HG03097 (cell line): ENCODE measurements at regions not wholly inside any gene's neighbourhood (a gene's known extent, or its start where the extent isn't known, plus 50 kb on each side); places are given as distances from the start of the nearest gene placed in this dataset.

Source experiments
- ATAC-seq: cut with Tn5 transposase; IDR thresholded peaks from one replicate; pipeline ENCODE4 v1.9.1; 2021; ENCODE audit not compliant: unreplicated experiment, low FRiP score

- no peak for ATAC-seq
Measured at GRCh38 chr9:108681851-108682590, 173.8 kb downstream of the ACTL7B start.

GRCh38 chr9:108680946-108681345 is 174.8 kb downstream of the ACTL7B start:
- no peak for ATAC-seq

GRCh38 chr9:108677776-108678175 is 178.0 kb downstream of the ACTL7B start:
- no peak for ATAC-seq

- no peak for ATAC-seq
Measured at GRCh38 chr9:108676355-108676754, 179.4 kb downstream of the ACTL7B start.

GRCh38 chr9:108675708-108676107 is 180.1 kb downstream of the ACTL7B start:
- ATAC-seq = no peak

- ATAC-seq = no peak
Measured at GRCh38 chr9:108674766-108675530, 180.8 kb downstream of the ACTL7B start.

GRCh38 chr9:108673386-108673785 is 182.4 kb downstream of the ACTL7B start:
- ATAC-seq = no peak

- no peak for ATAC-seq
Measured at GRCh38 chr9:108672475-108673190, 183.2 kb downstream of the ACTL7B start.

- no peak for ATAC-seq
Measured at GRCh38 chr9:108671794-108672193, 184.0 kb downstream of the ACTL7B start.

- no peak for ATAC-seq
Measured at GRCh38 chr9:108671176-108671575, 184.6 kb downstream of the ACTL7B start.

- ATAC-seq = no peak
Measured at GRCh38 chr9:108668938-108669335, 186.8 kb downstream of the ACTL7B start.

- ATAC-seq = no peak
Measured at GRCh38 chr9:108668191-108668937, 187.4 kb downstream of the ACTL7B start.

GRCh38 chr9:108666240-108666784 is 189.5 kb downstream of the ACTL7B start:
- no peak for ATAC-seq

- ATAC-seq = no peak
Measured at GRCh38 chr9:108665521-108666239, 190.1 kb downstream of the ACTL7B start.

- ATAC-seq = no peak
Measured at GRCh38 chr9:108664309-108665255, 191.2 kb downstream of the ACTL7B start.

GRCh38 chr9:108663422-108663821 is 192.4 kb downstream of the ACTL7B start:
- ATAC-seq = no peak

- ATAC-seq = no peak
Measured at GRCh38 chr9:108662956-108663355, 192.8 kb downstream of the ACTL7B start.

- no peak for ATAC-seq
Measured at GRCh38 chr9:108662091-108662875, 193.5 kb downstream of the ACTL7B start.
